RWPE2 (cell line): ENCODE measurements at regions not wholly inside any gene's neighbourhood (a gene's known extent, or its start where the extent isn't known, plus 50 kb on each side); places are given as distances from the start of the nearest gene placed in this dataset.

Source experiments
- ATAC-seq: fragments of 200-7000 bp; cut with Tn5 transposase; 3 replicates; pipeline ENCODE4 v1.9.1; 2021; ENCODE audit warnings: low read depth
- DNase-seq: peaks from one replicate; pipeline ENCODE4 v3.0.0-alpha.2; 2020; ENCODE audit warnings: low spot score
- H3K27ac ChIP-seq: fragments of 450-650 bp; 2 replicates; pipeline ENCODE4 v1.5.1; 2017; ENCODE audit warnings: mild to moderate bottlenecking; ENCODE audit not compliant: poor library complexity, severe bottlenecking
- H3K27me3 ChIP-seq: fragments of 250-450 bp; sonication (Bioruptor Pico); 2 replicates; pipeline ENCODE4 v1.5.1; 2021; ENCODE audit warnings: mild to moderate bottlenecking, moderate library complexity; ENCODE audit not compliant: insufficient read depth, poor library complexity, severe bottlenecking
- H3K36me3 ChIP-seq: fragments of 250-450 bp; sonication (Bioruptor Pico); 2 replicates; pipeline ENCODE4 v1.5.1; 2020; ENCODE audit warnings: low read depth, mild to moderate bottlenecking, moderate library complexity
- H3K4me1 ChIP-seq: fragments of 250-450 bp; sonication (Bioruptor Pico); 2 replicates; pipeline ENCODE4 v1.5.1; 2021; ENCODE audit warnings: mild to moderate bottlenecking, moderate library complexity; ENCODE audit not compliant: insufficient read depth, poor library complexity, severe bottlenecking
- H3K4me3 ChIP-seq: fragments of 250-450 bp; sonication (Bioruptor Pico); 2 replicates; pipeline ENCODE4 v1.5.1; 2021; ENCODE audit warnings: mild to moderate bottlenecking, moderate library complexity; ENCODE audit not compliant: severe bottlenecking
- H3K9me3 ChIP-seq: fragments of 250-450 bp; sonication (Bioruptor Pico); 2 replicates; pipeline ENCODE4 v1.5.1; 2021; ENCODE audit warnings: mild to moderate bottlenecking, moderate library complexity; ENCODE audit not compliant: severe bottlenecking
- TF ChIP-seq, protein P1 (sequence below): fragments of 450-650 bp; IDR thresholded peaks from one replicate; pipeline ENCODE4 v1.5.1; 2017; ENCODE audit warnings: mild to moderate bottlenecking, moderate library complexity; ENCODE audit not compliant: poor library complexity, severe bottlenecking

DNA sequence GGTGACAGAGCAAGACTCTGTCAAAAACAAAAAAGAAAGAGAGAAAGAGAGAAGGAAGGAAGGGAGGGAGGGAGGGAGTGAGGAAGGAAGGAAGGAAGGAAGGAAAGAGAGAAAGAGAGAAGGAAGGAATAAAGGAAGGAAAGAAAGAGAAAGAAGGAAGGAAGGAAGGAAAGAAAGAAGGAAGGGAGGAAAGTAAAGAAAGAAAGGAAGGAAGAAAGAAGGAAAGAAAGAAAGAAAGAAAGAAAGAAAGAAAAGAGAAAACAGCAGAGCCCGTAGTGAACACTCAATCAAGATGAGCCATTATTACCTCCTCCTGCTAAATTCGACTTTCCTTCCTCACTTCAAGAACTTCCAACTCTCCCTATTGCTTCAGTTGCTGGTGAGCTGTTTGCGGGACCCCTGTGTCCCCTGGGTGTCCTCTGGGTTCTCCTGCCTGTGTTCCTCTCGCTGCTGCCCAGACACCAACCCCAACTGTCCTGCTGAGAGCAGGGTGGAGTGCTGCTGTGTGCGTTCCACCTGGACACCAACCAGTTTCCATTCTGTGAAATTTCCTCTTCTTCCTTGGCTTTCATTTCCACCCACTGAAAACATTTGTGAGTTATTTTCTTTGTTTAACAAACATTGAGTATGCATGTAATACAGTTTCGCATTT, 266.4 kb downstream of the FAM43A start:
- Histone ChIP-seq H3K36me3 (no peaks in the 10 kb centered on the region), H3K9me3 (no peaks in the 10 kb centered on the region), H3K4me3 (no peak overlapping the region), H3K27me3 (no peaks in the 10 kb centered on the region), H3K4me1 (no peaks in the 10 kb centered on the region), H3K27ac (no peak overlapping the region)
- DNase-seq, result no peak
- no peak for ATAC-seq
- TF ChIP-seq, protein P1, sequence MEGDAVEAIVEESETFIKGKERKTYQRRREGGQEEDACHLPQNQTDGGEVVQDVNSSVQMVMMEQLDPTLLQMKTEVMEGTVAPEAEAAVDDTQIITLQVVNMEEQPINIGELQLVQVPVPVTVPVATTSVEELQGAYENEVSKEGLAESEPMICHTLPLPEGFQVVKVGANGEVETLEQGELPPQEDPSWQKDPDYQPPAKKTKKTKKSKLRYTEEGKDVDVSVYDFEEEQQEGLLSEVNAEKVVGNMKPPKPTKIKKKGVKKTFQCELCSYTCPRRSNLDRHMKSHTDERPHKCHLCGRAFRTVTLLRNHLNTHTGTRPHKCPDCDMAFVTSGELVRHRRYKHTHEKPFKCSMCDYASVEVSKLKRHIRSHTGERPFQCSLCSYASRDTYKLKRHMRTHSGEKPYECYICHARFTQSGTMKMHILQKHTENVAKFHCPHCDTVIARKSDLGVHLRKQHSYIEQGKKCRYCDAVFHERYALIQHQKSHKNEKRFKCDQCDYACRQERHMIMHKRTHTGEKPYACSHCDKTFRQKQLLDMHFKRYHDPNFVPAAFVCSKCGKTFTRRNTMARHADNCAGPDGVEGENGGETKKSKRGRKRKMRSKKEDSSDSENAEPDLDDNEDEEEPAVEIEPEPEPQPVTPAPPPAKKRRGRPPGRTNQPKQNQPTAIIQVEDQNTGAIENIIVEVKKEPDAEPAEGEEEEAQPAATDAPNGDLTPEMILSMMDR, result no peak

DNA sequence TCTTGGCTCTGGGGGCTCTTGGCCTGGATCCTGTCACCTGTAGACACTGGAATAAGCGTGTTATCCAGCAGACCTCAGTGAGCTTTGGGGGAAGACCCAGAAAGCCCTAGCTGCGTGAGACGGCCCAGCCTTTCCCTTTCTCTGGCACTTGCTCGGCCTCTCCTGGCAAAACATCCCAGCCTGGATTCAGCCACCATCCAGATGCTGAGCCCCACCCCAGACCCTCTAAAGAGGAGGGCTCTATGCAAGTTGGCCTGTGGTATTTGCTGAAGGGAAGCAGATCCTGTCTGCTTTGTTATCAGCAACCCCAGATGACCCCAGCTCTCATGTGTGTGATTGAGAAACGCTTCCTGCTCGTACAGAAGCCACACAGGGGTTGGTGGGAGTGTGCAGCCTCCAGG, 267.2 kb downstream of the FAM43A start:
- no peaks in the 10 kb centered on the region for H3K36me3 ChIP-seq
- ATAC-seq (no peak), DNase-seq (no peak)
- H3K27ac ChIP-seq, result no peak overlapping the region
- TF ChIP-seq, protein P1, result no peak
- H3K4me1 ChIP-seq, result no peaks in the 10 kb centered on the region
- no peaks in the 10 kb centered on the region for H3K27me3 ChIP-seq
- H3K4me3 ChIP-seq, result no peak overlapping the region
- H3K9me3 ChIP-seq, result no peaks in the 10 kb centered on the region

DNA sequence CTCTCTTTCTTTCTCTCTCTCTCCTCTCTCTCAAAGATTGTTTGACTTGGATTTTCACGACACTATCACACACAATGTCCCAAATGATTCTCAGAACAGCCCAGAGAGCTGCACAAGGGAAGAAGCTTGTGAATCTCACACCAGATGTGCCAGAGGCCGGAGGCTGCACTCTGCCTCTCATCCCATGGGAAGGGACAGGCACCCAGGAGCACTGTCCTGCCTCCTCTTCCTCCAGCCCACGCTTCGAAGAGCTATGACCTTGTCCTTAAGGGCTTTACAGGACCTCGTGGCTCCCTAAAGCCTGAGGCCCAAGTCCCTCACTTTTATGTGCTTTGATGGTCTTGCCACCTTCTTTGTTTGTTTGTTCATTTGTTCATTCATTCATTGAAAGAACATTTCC, 267.6 kb downstream of the FAM43A start:
- Histone ChIP-seq H3K9me3 (no peaks in the 10 kb centered on the region), H3K27me3 (no peaks in the 10 kb centered on the region), H3K4me3 (no peak overlapping the region), H3K4me1 (no peaks in the 10 kb centered on the region), H3K27ac (no peak overlapping the region), H3K36me3 (no peaks in the 10 kb centered on the region)
- ATAC-seq, result no peak
- TF ChIP-seq, protein P1, result no peak
- no peak for DNase-seq

DNA sequence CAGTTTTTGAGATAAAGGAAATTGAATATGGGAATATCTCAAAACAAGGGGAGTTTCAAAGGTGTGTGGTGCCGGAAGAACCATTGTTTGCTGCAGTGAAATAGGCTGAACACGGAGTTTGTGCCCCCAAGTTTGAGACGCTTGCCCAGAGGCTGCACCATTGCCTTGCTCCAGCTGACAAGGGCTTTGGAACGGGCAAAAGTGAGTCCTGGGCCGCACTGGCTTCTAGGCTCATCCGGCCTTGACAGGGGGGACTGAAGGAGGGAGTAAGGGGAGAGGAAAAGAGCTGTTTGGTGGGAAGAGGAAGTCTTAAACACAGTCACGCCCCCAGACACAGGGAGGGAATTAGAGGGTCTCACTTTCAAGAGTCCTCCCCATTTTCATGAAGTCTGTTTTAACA, 269.9 kb downstream of the FAM43A start:
- no peak for DNase-seq
- H3K36me3 ChIP-seq, result no peaks in the 10 kb centered on the region
- H3K4me3 ChIP-seq, result no peak overlapping the region
- no peaks in the 10 kb centered on the region for H3K9me3 ChIP-seq
- H3K27me3 ChIP-seq, result no peaks in the 10 kb centered on the region
- TF ChIP-seq, protein P1, result no peak
- no peak for ATAC-seq
- H3K27ac ChIP-seq, result no peak overlapping the region
- no peaks in the 10 kb centered on the region for H3K4me1 ChIP-seq

DNA sequence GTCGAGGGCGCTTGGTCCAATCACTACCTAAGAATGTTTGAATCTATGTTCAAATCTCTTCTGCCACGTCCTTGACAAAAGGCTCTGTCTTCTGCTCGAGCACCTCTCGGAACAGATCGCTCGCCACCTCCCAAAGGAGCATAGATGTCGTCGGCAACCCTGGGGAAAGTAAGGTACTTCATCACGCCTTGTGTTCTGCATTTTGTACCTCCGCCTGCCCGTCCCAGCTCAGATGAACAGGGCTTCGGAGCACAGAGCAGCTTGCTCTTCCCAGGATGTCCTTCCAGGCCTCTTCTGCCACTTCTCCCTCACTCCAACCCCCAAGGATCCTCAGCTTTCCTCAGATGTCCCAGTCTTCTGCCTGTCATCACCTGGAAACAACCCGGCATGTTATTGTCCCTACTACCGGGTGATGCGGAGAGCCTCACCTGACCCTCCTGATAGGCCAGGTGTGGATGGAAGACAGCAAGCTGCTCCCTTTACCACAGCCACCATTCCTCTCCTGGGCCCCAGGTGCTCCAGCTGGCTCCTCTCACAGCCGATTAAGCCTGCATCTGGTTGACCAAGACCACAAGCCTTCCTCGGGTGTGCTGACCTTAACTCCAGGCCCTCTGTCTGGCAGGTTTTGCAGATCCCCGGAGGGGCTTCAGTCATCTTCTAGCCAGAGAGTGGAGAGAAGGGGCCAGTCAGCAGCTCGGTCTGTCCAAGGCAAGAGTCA, 270.5 kb downstream of the FAM43A start:
- TF ChIP-seq, protein P1, result no peak
- Histone ChIP-seq H3K27me3 (no peaks in the 10 kb centered on the region), H3K9me3 (no peaks in the 10 kb centered on the region), H3K4me3 (no peak overlapping the region), H3K36me3 (no peaks in the 10 kb centered on the region), H3K27ac (no peak overlapping the region), H3K4me1 (no peaks in the 10 kb centered on the region)
- DNase-seq, result no peak
- ATAC-seq, result no peak
